SU-DHL-6 (cell line): ENCODE measurements at regions not wholly inside any gene's neighbourhood (a gene's known extent, or its start where the extent isn't known, plus 50 kb on each side); places are given as distances from the start of the nearest gene placed in this dataset.

Source experiments
- H2AFZ ChIP-seq: fragments of 200-600 bp; sonication (generic); 2 replicates; pipeline ENCODE4 v1.6.1; 2014; ENCODE audit warnings: low read depth, mild to moderate bottlenecking, moderate library complexity, mixed read lengths, antibody characterized with exemption, low read length; ENCODE audit not compliant: severe bottlenecking
- H3F3A ChIP-seq: fragments of 200-600 bp; shearing (Covaris generic); 2 replicates; pipeline ENCODE4 v1.6.0; 2016; ENCODE audit warnings: antibody characterized with exemption, mild to moderate bottlenecking; ENCODE audit not compliant: insufficient read depth
- H3K27ac ChIP-seq: fragments of 200-600 bp; sonication (generic); 2 replicates; pipeline ENCODE4 v1.5.1; 2016; ENCODE audit warnings: low read depth, mild to moderate bottlenecking, low read length, moderate library complexity, mixed read lengths
- H3K27me3 ChIP-seq: fragments of 200-600 bp; sonication (generic), shearing (Covaris generic); 2 replicates; pipeline ENCODE4 v1.6.0; 2014; ENCODE audit warnings: mild to moderate bottlenecking, low read length
- H3K36me3 ChIP-seq: fragments of 200-600 bp; sonication (generic); 2 replicates; pipeline ENCODE4 v1.6.1; 2014; ENCODE audit warnings: mild to moderate bottlenecking, low read length, mixed read lengths
- H3K4me2 ChIP-seq: fragments of 300-600, 200-600 bp; shearing (Covaris generic), sonication (generic); 2 replicates; pipeline ENCODE4 v1.6.0; 2014; ENCODE audit warnings: low read length, low read depth, mild to moderate bottlenecking; ENCODE audit not compliant: poor library complexity, severe bottlenecking
- H3K4me3 ChIP-seq: fragments of 200-600 bp; sonication (generic); 2 replicates; pipeline ENCODE4 v1.5.1; 2014; ENCODE audit warnings: antibody characterized with exemption, low read length, mild to moderate bottlenecking, mixed read lengths; ENCODE audit not compliant: insufficient read depth, poor library complexity, severe bottlenecking
- H3K79me2 ChIP-seq: fragments of 200-600 bp; sonication (generic); 2 replicates; pipeline ENCODE4 v1.6.1; 2014; ENCODE audit warnings: mild to moderate bottlenecking, low read length, moderate library complexity; ENCODE audit not compliant: insufficient read depth
- H3K9ac ChIP-seq: fragments of 200-600 bp; sonication (generic); 2 replicates; pipeline ENCODE4 v1.7.0; 2014; ENCODE audit warnings: mild to moderate bottlenecking, low read length
- H3K9me2 ChIP-seq: fragments of 200-600 bp; sonication (generic); replicated peaks from 2 replicates; pipeline ENCODE4 v1.6.1; 2014; ENCODE audit warnings: low read length; ENCODE audit not compliant: insufficient read depth
- H3K9me3 ChIP-seq: fragments of 200-600 bp; sonication (generic); 2 replicates; pipeline ENCODE4 v1.6.1; 2014; ENCODE audit warnings: low read length, mixed read lengths; ENCODE audit not compliant: insufficient read depth
- H4K20me1 ChIP-seq: fragments of 200-600 bp; sonication (generic); 2 replicates; pipeline ENCODE4 v1.6.1; 2014; ENCODE audit warnings: low read depth, mild to moderate bottlenecking, antibody characterized with exemption, low read length, moderate library complexity, mixed read lengths
- EZH2phosphoT487 ChIP-seq: fragments of 200-600 bp; sonication (generic), shearing (Covaris generic); conservative IDR thresholded peaks from 2 replicates; pipeline ENCODE4 v1.6.1; 2018; ENCODE audit warnings: mild to moderate bottlenecking, antibody characterized with exemption, low read length, moderate library complexity, mixed read lengths
- TF ChIP-seq, protein P1 (sequence below): fragments of 200-600 bp; sonication (generic); IDR thresholded peaks from one replicate; pipeline ENCODE4 v1.5.1; 2017; ENCODE audit warnings: antibody characterized with exemption, mild to moderate bottlenecking, low read length, moderate library complexity; ENCODE audit not compliant: insufficient read depth, poor library complexity, severe bottlenecking

GRCh38 chr2:100692906-100693305 lies 127.0 kb upstream of the NPAS2 start:
- H2AFZ ChIP-seq = no peak overlapping the region
- H3K9ac ChIP-seq = no peak overlapping the region
- H3K4me3 ChIP-seq = no peak overlapping the region
- no peaks in the 10 kb centered on the region for H3K9me3 ChIP-seq
- no peak overlapping the region for H3K27ac ChIP-seq
- no peaks in the 10 kb centered on the region for H3K79me2 ChIP-seq
- no peaks in the 10 kb centered on the region; the same call in 1 of the 2 replicates for H3K27me3 ChIP-seq
- TF ChIP-seq, protein P1, sequence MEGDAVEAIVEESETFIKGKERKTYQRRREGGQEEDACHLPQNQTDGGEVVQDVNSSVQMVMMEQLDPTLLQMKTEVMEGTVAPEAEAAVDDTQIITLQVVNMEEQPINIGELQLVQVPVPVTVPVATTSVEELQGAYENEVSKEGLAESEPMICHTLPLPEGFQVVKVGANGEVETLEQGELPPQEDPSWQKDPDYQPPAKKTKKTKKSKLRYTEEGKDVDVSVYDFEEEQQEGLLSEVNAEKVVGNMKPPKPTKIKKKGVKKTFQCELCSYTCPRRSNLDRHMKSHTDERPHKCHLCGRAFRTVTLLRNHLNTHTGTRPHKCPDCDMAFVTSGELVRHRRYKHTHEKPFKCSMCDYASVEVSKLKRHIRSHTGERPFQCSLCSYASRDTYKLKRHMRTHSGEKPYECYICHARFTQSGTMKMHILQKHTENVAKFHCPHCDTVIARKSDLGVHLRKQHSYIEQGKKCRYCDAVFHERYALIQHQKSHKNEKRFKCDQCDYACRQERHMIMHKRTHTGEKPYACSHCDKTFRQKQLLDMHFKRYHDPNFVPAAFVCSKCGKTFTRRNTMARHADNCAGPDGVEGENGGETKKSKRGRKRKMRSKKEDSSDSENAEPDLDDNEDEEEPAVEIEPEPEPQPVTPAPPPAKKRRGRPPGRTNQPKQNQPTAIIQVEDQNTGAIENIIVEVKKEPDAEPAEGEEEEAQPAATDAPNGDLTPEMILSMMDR = no peak
- TF ChIP-seq EZH2phosphoT487 = no peak
- no peaks in the 10 kb centered on the region for H4K20me1 ChIP-seq
- no peaks in the 10 kb centered on the region for H3F3A ChIP-seq
- H3K9me2 ChIP-seq = no peaks in the 10 kb centered on the region
- H3K36me3 ChIP-seq = no peaks in the 10 kb centered on the region
- no peak overlapping the region for H3K4me2 ChIP-seq

DNA sequence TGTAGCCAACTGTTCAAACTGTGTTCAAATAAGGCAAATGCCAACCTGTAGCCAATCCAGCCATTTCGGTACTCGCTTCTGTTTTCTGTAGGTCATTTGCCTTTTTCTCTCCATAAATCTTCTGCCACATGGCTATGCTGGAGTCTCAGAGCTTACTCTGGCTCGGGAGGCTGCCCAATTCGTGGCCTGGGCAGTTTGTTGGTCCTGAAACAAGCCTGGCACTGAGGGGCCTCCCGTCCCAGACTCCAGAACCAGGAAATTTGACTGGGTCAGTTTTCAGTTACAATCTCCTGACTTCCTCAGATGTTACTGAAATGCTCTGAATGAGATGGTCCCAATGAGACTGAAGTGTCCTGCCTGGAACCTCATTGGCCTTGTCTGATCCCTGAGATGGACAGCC lies 120.8 kb upstream of the NPAS2 start:
- no peaks in the 10 kb centered on the region for H3K79me2 ChIP-seq
- no peaks in the 10 kb centered on the region for H3K27me3 ChIP-seq
- no peak overlapping the region for H3K9ac ChIP-seq
- H2AFZ ChIP-seq = no peak overlapping the region
- no peak for TF ChIP-seq EZH2phosphoT487
- TF ChIP-seq, protein P1 = no peak
- H3F3A ChIP-seq = no peaks in the 10 kb centered on the region
- no peaks in the 10 kb centered on the region for H3K9me2 ChIP-seq
- H3K9me3 ChIP-seq = no peaks in the 10 kb centered on the region
- H3K27ac ChIP-seq = no peak overlapping the region
- no peaks in the 10 kb centered on the region for H4K20me1 ChIP-seq
- no peak overlapping the region for H3K4me3 ChIP-seq
- no peaks in the 10 kb centered on the region for H3K36me3 ChIP-seq
- no peak overlapping the region for H3K4me2 ChIP-seq

DNA sequence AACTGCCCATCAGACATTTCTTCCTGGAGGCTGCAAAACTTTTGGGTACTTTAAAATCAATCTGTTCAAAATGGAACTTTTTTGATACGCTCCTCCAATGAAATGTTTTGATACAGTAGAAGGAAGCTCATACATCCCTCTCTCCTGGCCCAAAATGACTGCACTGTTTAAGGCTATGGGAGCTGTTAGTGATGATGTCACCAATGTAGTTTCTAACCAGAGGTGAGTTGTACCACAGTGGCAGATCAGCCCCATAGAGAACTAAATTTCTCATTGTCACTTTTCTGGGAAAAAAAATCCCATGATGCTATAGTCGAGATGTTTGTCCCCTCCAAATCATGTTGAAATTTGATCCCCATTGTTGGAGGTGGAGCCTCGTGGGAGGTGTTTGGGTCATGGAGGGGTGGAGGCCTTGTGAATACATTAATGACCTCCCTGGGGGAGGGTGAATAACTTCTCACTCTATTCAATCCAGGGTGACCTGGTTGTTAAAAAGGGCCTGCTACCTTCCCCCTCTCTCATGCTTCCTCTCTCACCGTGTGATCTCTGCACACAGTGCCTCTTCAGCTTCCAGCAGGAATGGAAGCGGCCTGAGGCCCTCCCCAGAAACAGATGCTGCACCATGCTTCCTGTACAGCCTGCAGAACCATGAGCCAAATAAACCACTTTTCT lies 117.4 kb upstream of the NPAS2 start:
- Histone ChIP-seq H3K27ac (no peak overlapping the region), H3K4me2 (no peak overlapping the region), H3K9me3 (no peaks in the 10 kb centered on the region), H4K20me1 (no peaks in the 10 kb centered on the region), H3K36me3 (no peaks in the 10 kb centered on the region), H3K9ac (no peak overlapping the region), H3K4me3 (no peak overlapping the region), H3K9me2 (no peaks in the 10 kb centered on the region), H3K27me3 (no peaks in the 10 kb centered on the region), H2AFZ (no peak overlapping the region), H3K79me2 (no peaks in the 10 kb centered on the region), H3F3A (no peaks in the 10 kb centered on the region)
- TF ChIP-seq, protein P1 = no peak
- TF ChIP-seq EZH2phosphoT487 = no peak

DNA sequence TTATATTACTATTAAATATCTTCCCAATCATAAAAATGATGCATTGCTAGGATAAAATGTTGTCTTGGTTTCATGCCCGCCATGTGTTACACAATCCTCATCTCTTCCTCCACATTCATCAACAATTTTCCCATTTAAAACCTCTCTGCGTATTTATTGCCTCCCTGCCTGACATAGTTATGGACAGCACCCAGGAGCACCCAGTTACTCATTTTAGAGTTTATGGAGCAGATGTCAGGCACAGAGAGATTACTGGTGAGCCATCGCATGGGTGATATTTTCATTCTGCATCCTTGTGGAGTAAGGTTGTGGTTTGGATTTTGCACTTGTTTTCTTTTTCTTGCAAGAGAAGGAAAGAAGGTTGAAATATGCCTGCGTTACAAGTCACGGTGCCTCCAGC lies 116.7 kb upstream of the NPAS2 start:
- H3K9me2 ChIP-seq = no peaks in the 10 kb centered on the region
- H2AFZ ChIP-seq = no peak overlapping the region
- H3K4me3 ChIP-seq = no peak overlapping the region
- H3K36me3 ChIP-seq = no peaks in the 10 kb centered on the region
- TF ChIP-seq, protein P1 = no peak
- no peak for TF ChIP-seq EZH2phosphoT487
- no peak overlapping the region for H3K9ac ChIP-seq
- H4K20me1 ChIP-seq = no peaks in the 10 kb centered on the region
- no peak overlapping the region for H3K4me2 ChIP-seq
- H3K27me3 ChIP-seq = no peaks in the 10 kb centered on the region
- H3K79me2 ChIP-seq = no peaks in the 10 kb centered on the region
- no peaks in the 10 kb centered on the region for H3K9me3 ChIP-seq
- no peak overlapping the region for H3K27ac ChIP-seq
- H3F3A ChIP-seq = no peaks in the 10 kb centered on the region
